Hippocampal formation (tissue), 2 donors: ENCODE measurements at regions not wholly inside any gene's neighbourhood (a gene's known extent, or its start where the extent isn't known, plus 50 kb on each side); places are given as distances from the start of the nearest gene placed in this dataset.

Source experiments
- DNase-seq, 2 donors: peaks; one replicate each; lab custom pipeline; 2025; lab: John Stamatoyannopoulos, UW

GRCh38 chr4:41456559-41457101, 81.3 kb upstream of the LIMCH1 start:
- DNase-seq = no peak

DNA sequence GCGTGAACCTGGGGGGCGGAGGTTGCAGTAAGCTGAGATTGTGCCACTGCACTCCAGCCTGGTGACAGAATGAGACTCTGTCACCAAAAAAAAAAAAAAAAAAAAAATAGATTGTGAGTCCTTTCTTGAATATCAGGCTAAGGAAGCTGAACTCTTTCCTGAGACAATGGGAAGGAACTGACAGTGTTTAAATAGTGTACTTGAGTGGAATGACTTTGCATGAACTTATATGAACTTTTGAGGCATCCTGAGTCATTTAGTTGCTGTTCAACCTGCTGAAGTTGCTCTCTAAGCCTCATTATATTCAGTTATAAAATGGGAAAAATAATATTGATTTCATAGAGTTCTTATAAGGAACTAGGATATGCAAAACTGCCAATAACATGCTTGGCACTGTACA, 79.3 kb upstream of the LIMCH1 start:
- DNase-seq = no peak

DNA sequence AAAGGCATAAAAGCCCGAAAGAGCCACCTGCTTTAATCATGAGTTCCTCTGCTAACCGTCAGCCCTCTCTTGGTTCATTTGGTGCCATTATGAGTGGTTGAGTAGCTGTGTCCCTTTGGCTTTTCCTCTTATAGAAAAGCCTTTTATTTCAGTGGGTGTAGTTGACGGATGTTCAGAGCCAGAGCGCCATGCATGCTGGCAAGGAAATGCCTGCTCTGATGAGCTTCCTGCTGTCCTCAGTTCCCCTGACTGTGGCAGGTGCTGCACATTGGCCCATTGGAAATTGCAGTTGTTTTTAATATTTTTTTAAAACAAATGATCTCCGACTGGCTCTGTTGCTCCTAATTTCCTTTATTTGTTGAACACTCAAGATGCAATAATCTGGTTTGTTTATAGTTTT, 77.3 kb upstream of the LIMCH1 start:
- DNase-seq = no peak

DNA sequence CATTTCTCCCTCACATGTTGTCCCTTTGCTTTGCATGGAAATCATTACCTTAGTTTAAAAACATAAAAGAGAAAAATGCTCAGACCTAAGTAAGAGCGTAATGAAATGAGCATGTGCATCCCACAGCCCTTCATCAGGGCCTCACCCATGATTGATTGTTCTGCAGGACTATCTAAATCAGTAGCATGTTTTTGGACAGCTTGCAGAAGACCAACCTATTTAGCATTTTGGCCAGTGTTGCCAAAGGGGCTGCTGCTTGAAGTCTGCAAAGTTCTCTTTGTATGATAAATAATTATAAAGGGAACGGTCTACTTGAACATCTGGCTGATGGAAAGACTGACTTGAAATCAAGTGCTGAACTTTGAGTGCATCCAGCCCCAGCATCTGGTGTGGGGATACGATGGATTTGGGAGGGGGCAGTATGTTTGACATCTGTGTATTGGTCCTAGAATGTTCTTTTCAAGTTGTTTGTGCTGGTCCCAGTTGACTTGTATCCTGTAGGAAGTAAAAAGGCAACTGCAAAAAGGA, 76.1 kb upstream of the LIMCH1 start:
- DNase-seq = no peak

DNA sequence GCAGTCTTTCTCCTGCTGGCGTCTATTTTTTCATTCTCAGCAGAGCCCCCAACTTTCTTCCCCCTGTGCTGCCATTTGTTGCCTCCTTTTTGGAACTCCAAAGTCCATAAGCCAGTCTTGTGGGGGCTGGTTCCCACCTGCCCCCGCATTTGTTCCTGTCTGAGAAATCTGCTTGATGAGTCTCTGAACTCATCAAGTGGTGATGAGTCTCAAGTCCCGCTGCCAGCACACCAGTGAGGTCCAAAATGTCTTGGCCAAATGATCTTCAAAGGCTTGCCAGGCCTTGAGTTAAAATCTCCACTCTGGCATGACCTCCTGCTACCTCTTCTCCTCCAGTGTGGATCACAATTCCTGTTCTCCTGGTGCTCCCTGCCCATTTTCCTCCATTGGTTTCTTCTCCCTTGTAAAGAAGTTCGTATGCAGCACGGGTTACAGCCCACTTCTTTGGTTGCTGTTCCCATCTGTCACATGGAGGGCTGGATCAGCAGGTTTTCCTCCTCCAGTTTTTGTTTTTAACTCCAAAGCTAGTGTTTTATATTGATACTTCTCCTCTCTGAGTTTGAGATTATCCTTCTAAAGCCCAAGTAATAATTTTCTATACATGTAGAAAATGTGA, 72.7 kb upstream of the LIMCH1 start:
- DNase-seq = no peak

- DNase-seq = no peak
Observed at GRCh38 chr4:41466249-41466648, 71.7 kb upstream of the LIMCH1 start.

DNA sequence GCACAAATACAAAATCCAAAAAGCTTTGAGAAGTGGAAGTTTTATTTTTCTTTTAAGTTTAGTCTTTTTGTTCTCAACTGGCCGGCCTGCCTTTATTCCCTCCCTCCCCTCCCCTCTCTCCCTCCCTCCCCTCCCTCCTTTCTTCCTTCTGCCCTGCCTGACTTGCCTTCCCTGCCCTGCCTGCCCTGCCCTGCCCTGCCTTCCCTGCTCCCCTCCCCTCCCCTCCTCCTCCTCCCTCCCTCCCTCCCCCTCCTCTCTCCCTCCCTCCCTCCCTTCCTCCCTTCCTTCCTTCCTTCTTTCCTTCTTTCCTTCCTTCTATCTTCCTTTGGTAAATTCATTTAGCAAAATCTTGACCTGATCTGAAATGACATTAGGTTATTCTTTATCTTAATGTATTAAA, 69.8 kb upstream of the LIMCH1 start:
- no peak for DNase-seq

DNA sequence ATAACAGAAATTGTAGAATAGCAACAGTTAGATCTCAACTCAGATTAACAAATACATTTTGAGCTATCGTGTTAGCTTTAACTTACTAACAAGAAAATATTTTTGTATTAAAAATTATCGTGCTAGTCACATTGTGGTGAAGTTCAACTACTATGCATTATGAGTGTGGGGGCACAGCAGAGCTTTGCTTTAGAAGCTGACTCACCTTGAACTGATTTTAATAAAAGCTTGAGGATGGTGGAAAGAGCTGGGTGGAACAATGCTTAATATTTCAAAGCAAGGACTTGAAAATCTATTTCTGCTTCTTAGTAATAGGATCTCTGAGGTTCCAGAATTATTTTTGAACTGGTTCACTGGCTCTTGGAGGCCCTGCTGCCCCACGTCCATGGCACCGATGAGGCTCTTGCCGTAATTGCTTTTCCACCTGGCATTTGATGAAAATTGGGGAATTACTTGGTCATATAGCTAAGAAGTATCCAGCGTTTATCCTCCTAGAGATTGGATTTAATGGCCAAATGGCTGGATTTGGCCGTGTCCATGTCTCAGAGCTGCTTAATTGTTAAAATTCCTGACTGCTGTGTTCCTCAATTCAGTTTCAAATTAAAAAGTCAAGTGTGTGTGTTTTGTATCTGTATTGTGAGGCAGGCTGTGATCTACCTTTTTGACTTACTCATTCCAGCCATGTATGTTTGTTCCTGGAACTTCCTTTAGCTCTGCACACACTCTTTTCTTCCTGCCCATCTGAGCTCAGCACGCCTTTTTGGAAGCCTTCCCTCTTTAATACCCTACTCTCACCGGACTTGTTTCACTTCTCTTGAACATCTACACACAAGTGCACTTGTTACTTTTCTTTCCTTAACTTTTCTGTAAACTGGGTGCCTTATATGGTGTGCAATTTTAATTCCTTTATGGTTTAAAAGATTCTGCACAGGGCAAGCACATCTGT, 66.6 kb upstream of the LIMCH1 start:
- DNase-seq = no peak

DNA sequence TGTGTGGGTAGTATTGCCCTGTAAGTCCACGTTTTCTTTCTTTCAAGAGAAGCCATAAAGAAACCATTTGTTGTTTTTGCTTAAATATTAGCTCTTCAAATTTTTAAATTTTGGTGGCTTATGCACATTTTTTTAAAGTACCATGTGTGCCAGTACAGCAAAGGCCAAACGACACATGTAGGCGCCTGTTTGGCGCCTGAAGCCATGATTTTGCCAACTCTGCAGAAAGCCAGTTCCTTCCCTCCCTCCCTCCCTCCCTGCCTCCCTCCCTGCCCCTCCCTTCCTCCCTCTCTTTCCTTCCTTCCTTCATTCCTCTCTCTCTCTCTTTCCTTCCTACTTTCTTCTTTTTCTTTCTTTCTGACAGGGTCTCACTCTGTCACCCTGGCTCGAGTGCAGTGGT, 65.9 kb upstream of the LIMCH1 start:
- DNase-seq = no peak

DNA sequence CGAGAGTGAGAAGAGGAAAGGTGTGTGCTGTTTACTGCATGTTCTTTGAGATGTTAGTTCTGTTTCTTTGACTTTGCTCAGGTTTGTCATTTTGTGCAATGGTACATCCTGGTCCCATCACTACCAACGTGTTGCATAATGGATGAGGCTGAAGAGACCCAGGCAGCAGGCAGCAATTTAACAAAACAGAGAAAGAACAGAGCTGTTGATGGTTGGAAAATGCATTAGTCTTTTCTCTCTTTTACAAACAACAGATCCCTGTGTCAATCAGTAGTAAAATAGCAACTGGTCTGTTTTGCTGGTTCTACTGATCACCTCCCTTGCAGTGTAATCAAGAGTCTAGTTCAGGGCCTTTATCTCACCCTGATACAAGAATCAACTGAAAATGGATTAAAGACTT, 64.8 kb upstream of the LIMCH1 start:
- DNase-seq = no peak

- DNase-seq = no peak
Observed at GRCh38 chr4:41475402-41475801, 62.6 kb upstream of the LIMCH1 start.

DNA sequence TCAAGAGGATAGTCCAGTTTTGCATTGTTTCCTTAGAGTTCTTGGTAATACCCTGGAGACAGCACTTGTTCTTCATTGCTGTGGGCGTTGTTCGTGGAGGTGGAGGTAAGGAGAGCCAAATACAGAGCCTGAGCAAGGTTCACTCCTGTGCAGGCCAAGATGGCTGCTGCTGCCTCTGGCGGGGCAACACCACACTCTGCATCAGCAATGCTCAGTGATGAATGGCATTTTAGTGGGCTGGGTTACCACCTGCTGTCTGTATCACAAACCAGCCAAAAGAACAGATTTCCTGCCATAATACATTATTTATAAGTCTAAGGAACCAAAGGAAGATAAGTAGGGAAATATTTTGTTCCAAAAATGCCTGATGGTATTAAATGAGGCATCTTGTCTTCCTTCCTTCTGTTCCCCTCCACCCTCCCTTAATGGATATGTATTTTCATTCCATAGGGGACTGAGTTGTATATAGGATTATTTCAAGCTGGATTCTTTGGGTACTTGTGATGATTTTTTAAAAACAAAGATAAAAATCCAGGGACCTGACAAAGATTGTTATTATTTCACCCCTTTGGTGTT, 61.6 kb upstream of the LIMCH1 start:
- no peak for DNase-seq

DNA sequence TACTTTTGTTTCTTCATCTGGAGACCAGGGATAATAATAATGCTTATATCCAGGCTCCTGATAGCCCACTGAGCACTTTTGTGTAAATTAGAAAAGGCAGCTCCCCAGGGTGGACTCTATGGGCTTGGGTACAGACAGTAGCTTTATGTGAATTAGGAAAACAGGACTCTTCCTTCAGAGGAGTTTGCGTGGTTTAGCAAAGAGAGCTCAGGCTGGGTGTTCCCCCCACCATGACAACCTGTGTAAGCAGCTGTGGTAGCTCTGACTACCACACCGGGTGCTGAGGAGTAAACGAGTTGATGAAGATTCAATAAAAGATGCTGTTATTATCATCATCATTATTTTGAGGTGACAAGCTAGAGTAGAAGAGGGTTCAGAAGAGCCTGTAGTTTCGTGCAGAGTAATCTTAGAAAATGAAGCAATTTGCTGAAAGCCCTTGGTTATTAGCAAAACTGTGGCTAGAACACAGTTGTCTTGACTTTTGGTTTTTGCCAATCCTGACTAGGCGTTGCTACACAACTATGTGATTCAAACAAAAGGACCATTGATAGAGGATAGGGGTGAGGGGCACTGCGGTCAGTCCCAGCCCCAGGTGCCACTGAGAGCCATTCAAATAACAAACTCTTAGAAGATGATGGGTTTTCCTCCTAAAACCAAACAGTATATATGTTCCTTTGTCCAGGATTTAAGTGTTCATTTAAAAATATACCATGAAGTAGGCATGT, 60.6 kb upstream of the LIMCH1 start:
- DNase-seq = no peak

- no peak for DNase-seq
Observed at GRCh38 chr4:41478518-41478917, 59.4 kb upstream of the LIMCH1 start.

GRCh38 chr4:41480896-41481311, 57.1 kb upstream of the LIMCH1 start:
- no peak for DNase-seq

DNA sequence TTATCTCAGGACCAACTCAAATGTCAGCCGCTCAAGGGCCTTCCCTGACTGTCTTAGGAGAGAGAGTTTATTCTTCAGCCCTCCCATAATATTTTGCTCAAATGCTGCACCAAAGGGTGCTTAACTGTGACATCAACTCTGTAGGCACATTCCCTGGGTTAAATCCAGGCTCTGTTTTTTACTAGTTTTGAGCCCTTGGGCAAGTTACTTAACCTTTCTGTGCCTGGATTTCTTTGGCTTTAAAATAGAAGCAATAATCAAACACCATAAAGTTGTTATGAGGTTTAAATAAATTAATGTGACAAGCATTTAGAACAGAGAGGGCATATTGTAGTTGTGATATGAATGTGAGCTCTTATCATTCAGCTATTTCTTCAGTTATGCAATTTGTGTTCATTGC, 54.2 kb upstream of the LIMCH1 start:
- DNase-seq = no peak

DNA sequence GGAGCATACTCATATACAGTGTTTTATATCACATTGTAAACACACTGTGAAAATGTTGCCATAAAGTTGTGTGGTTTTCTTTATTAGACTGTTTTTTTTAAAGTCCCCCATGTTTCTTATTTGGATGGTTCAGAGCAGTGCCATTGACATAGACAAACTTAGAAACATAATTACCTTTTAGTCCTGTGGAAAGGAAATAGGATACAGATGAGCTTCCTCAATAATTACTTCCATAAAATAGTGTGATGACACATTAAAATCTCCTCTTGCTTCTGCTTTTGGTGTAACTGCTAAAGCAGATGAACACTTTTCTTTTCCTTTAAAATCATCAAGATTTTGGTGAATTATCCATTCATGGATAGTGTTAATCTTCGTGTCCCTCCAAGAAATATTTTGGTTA, 52.9 kb upstream of the LIMCH1 start:
- DNase-seq = no peak

DNA sequence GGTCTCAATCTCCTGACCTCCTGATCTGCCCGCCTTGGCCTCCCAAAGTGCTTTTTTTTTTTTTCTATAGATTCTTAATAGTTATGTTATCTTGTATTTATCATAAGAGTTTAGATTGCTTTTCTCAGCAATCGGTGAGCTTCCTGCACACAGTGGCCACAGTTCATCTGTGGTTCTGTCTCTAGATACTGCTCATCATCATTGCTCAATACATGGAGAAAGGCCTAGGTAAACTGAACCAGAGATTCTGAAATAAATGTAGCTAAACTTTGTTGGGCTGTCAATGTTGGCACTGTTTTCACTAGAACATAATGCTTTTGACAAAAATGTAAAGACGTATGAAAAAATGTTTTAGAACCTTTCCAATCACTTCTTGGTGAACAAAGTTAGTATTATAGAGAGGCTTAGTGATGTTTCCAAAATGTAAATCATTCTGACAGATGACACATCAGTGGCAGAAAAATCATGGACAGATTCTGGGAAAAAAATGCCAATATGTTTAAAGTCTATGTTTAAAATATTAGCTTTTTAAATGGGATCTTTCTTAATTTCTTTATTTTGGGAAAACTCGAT, 50.0 kb upstream of the LIMCH1 start:
- DNase-seq = no peak
